A673 (cell line): ENCODE measurements at regions not wholly inside any gene's neighbourhood (a gene's known extent, or its start where the extent isn't known, plus 50 kb on each side); places are given as distances from the start of the nearest gene placed in this dataset.

Source experiments
- CTCF ChIP-seq: fragments of 300-800, 200-600 bp; sonication (generic); conservative IDR thresholded peaks from 2 replicates; pipeline ENCODE4 v1.5.1; 2017; ENCODE audit warnings: low read depth, mild to moderate bottlenecking, antibody characterized with exemption, low read length, moderate library complexity, mixed read lengths
- EZH2 ChIP-seq: fragments of 200-600 bp; sonication (generic); IDR thresholded peaks from 2 replicates; pipeline ENCODE4 v1.6.1; 2017; ENCODE audit warnings: borderline replicate concordance, low read depth, mild to moderate bottlenecking, mixed read lengths, antibody characterized with exemption, low read length; ENCODE audit not compliant: poor library complexity, severe bottlenecking

DNA sequence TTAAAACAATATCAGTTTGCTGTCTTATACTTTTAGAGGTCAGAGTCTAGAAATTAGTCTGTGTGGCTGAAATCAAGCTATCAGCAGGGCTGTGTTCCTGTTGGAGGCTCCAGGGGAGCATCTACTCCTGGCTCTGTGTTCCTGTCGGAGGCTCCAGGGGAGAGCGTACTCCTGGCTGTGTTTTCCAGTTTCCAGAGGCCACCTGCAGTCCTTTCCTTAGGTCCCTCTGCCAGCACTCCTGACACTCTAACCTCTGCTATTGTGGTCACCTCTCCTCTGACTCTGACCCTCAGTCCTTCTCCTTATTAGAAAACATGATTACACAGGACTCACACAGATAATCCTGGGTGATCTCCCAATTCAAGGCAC lies 1140.7 kb upstream of the TMEM132C start:
- no peak for TF ChIP-seq CTCF
- TF ChIP-seq EZH2: no peak
